ENCODE measurements at regions not wholly inside any gene's neighbourhood (a gene's known extent, or its start where the extent isn't known, plus 50 kb on each side); places are given as distances from the start of the nearest gene placed in this dataset.
A peak's percentile ranks its signal among the peaks of the same experiment; 100 is the strongest.

DNA sequence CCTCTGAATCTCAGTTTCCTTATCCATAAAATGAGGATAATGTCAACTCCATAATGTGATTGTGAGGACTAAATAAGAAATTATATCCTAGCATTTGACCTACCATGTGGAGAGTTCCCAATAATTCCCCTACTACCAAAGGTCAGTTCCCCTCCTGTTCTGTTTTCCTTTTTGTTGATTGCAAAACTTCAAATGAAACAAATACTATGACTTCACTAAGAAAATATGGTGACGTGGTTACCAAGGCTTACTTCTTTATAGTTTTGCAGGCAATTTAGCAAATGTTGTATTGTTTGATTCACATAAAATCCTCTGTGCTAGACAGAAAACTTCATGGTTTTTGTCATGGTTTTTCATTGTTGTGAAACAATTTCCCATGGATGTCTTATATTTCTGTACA lies 153.8 kb upstream of the RORA start:
- Histone ChIP-seq H3K4me2 (ENCODE audit: unreplicated experiment) (peak overlapping the region; percentile 57), H3K4me1 (ENCODE audit: insufficient read depth) (peaks cover 14% of the 10 kb centered on the region), H4K20me1 (ENCODE audit: insufficient read depth) (no peaks in the 10 kb centered on the region), H3K27me3 (replicated peaks; ENCODE audit: insufficient read depth) (no peaks in the 10 kb centered on the region), H3F3A (ENCODE audit: insufficient read depth) (peaks cover 7% of the 10 kb centered on the region; the same call in 1 of the 2 replicates), H3K9ac (peak overlapping the region; percentile 61), H3K9me2 (ENCODE audit: insufficient read depth) (no peaks in the 10 kb centered on the region), H3K79me2 (ENCODE audit: insufficient read depth) (no peaks in the 10 kb centered on the region), H3K9me3 (ENCODE audit: low read depth) (no peaks in the 10 kb centered on the region), H2AFZ (no peak overlapping the region), H3K4me3 (peak overlapping the region; percentile 19; the same call in 1 of the 2 replicates), H3K36me3 (ENCODE audit: low read depth) (no peaks in the 10 kb centered on the region), H3K27ac (peak overlapping the region; percentile 82)
- in situ Hi-C loops (cut with MboI), result no loop called here
- WGBS, 2 experiments (ENCODE audit: low coverage in 1 of 2, low lambda C conversion rate in 2 of 2, missing lambda C conversion rate in 2 of 2), result 33 to 57% methylated on average over 1 of the region's 1 CpG
- no peak for TF ChIP-seq EZH2phosphoT487 (IDR thresholded peaks at IDR 0.05; ENCODE audit: insufficient read depth, low read depth)
- TF ChIP-seq EZH2 (IDR thresholded peaks at IDR 0.05; ENCODE audit: insufficient read depth, poor library complexity, severe bottlenecking), result no peak
- DNase-seq, result peak; percentile 58

- Histone ChIP-seq H3K79me2 (ENCODE audit: insufficient read depth) (no peaks in the 10 kb centered on the region), H3K9me2 (ENCODE audit: insufficient read depth) (no peaks in the 10 kb centered on the region), H3K4me2 (ENCODE audit: unreplicated experiment) (no peak overlapping the region), H3K27ac (no peak overlapping the region), H3K9ac (no peak overlapping the region), H3K4me3 (no peak overlapping the region), H2AFZ (no peak overlapping the region), H3K4me1 (ENCODE audit: insufficient read depth) (peaks cover 14% of the 10 kb centered on the region), H4K20me1 (ENCODE audit: insufficient read depth) (no peaks in the 10 kb centered on the region), H3F3A (ENCODE audit: insufficient read depth) (peaks cover 7% of the 10 kb centered on the region; the same call in 1 of the 2 replicates), H3K36me3 (ENCODE audit: low read depth) (no peaks in the 10 kb centered on the region), H3K9me3 (ENCODE audit: low read depth) (no peaks in the 10 kb centered on the region), H3K27me3 (replicated peaks; ENCODE audit: insufficient read depth) (no peaks in the 10 kb centered on the region)
- 72 to 82% methylated on average over 3 of the region's 3 CpGs for WGBS, 2 experiments (ENCODE audit: low coverage in 1 of 2, low lambda C conversion rate in 2 of 2, missing lambda C conversion rate in 2 of 2)
- no peak for TF ChIP-seq EZH2 (IDR thresholded peaks at IDR 0.05; ENCODE audit: insufficient read depth, poor library complexity, severe bottlenecking)
- DNase-seq, result no peak
- in situ Hi-C loops (cut with MboI), result no loop called here
These were observed 152.4 kb upstream of the RORA start for GRCh38 chr15:61381501-61381900.

DNA sequence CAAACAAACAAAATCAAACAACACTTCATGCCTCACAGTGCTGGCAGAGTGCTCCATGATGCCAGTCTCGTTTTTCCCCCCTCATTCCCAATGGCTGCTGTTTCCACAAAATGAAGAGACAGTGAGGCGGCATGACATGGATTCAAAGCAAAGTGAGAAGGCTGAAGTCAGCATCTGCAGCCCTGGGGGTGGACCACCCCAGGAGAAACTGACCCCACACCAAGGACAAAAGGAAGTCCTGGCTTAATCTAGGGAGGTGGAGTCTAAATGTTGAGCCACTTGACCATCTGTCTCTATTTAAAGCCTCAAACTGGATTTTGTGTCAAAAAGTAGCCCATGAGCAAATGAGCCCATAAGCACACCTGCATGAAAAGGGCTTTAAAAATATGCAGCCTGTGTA lies 151.2 kb upstream of the RORA start:
- H3K9me3 ChIP-seq (ENCODE audit: low read depth), result no peaks in the 10 kb centered on the region
- in situ Hi-C loops (cut with MboI), result no loop called here
- WGBS, 2 experiments (ENCODE audit: low coverage in 1 of 2, low lambda C conversion rate in 2 of 2, missing lambda C conversion rate in 2 of 2), result 57 to 64% methylated on average over 2 of the region's 2 CpGs
- H3F3A ChIP-seq (ENCODE audit: insufficient read depth), result peaks cover 7% of the 10 kb centered on the region; the same call in 1 of the 2 replicates
- no peak overlapping the region for H3K27ac ChIP-seq
- no peaks in the 10 kb centered on the region for H4K20me1 ChIP-seq (ENCODE audit: insufficient read depth)
- H3K4me1 ChIP-seq (ENCODE audit: insufficient read depth), result peaks cover 14% of the 10 kb centered on the region
- H3K9me2 ChIP-seq (ENCODE audit: insufficient read depth), result no peaks in the 10 kb centered on the region
- DNase-seq, result no peak
- no peaks in the 10 kb centered on the region for H3K27me3 ChIP-seq (replicated peaks; ENCODE audit: insufficient read depth)
- H2AFZ ChIP-seq, result no peak overlapping the region
- no peak overlapping the region for H3K4me3 ChIP-seq
- no peak overlapping the region for H3K4me2 ChIP-seq (ENCODE audit: unreplicated experiment)
- no peaks in the 10 kb centered on the region for H3K79me2 ChIP-seq (ENCODE audit: insufficient read depth)
- no peak overlapping the region for H3K9ac ChIP-seq
- no peaks in the 10 kb centered on the region for H3K36me3 ChIP-seq (ENCODE audit: low read depth)
- TF ChIP-seq EZH2phosphoT487 (IDR thresholded peaks at IDR 0.05; ENCODE audit: insufficient read depth, low read depth) (no peak), EZH2 (IDR thresholded peaks at IDR 0.05; ENCODE audit: insufficient read depth, poor library complexity, severe bottlenecking) (no peak)

- Histone ChIP-seq H3K9me2 (ENCODE audit: insufficient read depth) (no peaks in the 10 kb centered on the region), H3K36me3 (ENCODE audit: low read depth) (no peaks in the 10 kb centered on the region), H3K27me3 (replicated peaks; ENCODE audit: insufficient read depth) (no peaks in the 10 kb centered on the region), H2AFZ (no peak overlapping the region), H3K79me2 (ENCODE audit: insufficient read depth) (no peaks in the 10 kb centered on the region), H4K20me1 (ENCODE audit: insufficient read depth) (no peaks in the 10 kb centered on the region), H3K4me2 (ENCODE audit: unreplicated experiment) (no peak overlapping the region), H3F3A (ENCODE audit: insufficient read depth) (peaks cover 7% of the 10 kb centered on the region; the same call in 1 of the 2 replicates), H3K9ac (no peak overlapping the region), H3K4me3 (no peak overlapping the region), H3K27ac (no peak overlapping the region), H3K4me1 (ENCODE audit: insufficient read depth) (peaks cover 14% of the 10 kb centered on the region), H3K9me3 (ENCODE audit: low read depth) (no peaks in the 10 kb centered on the region)
- TF ChIP-seq EZH2phosphoT487 (IDR thresholded peaks at IDR 0.05; ENCODE audit: insufficient read depth, low read depth), result no peak
- TF ChIP-seq EZH2 (IDR thresholded peaks at IDR 0.05; ENCODE audit: insufficient read depth, poor library complexity, severe bottlenecking), result no peak
- in situ Hi-C loops (cut with MboI), result no loop called here
- no peak for DNase-seq
- WGBS, 2 experiments (ENCODE audit: low coverage in 1 of 2, low lambda C conversion rate in 2 of 2, missing lambda C conversion rate in 2 of 2), result 71 to 83% methylated on average over 1 of the region's 1 CpG
These were observed 149.9 kb upstream of the RORA start for GRCh38 chr15:61379005-61379404.

DNA sequence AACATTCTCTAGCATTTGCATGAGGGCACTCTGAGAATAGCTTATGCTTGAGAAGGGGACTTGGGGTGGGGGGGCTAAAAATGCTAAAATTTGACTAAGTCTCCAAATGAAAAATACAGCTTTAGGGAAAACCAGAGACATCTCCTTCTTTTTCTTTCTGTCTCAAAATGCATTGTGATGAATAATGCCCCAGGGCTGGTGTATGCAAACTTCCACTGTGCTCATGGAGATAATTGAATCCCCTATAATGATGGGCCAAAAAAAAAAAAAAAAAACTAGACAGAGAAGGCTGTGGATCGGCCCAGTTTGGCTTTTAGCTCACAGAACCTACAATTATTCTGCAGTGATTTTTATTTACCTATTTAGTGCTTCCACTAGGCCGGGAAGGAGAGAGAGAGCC lies 147.9 kb upstream of the RORA start:
- 49 to 55% methylated on average over 2 of the region's 2 CpGs for WGBS, 2 experiments (ENCODE audit: low coverage in 1 of 2, low lambda C conversion rate in 2 of 2, missing lambda C conversion rate in 2 of 2)
- TF ChIP-seq EZH2phosphoT487 (IDR thresholded peaks at IDR 0.05; ENCODE audit: insufficient read depth, low read depth) (no peak), EZH2 (IDR thresholded peaks at IDR 0.05; ENCODE audit: insufficient read depth, poor library complexity, severe bottlenecking) (no peak)

More for the DNA sequence above, 147.9 kb upstream of the RORA start:
- Histone ChIP-seq H3K27me3 (replicated peaks; ENCODE audit: insufficient read depth) (no peaks in the 10 kb centered on the region), H3K4me2 (ENCODE audit: unreplicated experiment) (no peak overlapping the region), H3K9me3 (ENCODE audit: low read depth) (no peaks in the 10 kb centered on the region), H3K9ac (no peak overlapping the region), H2AFZ (no peak overlapping the region), H3K79me2 (ENCODE audit: insufficient read depth) (no peaks in the 10 kb centered on the region), H3K36me3 (ENCODE audit: low read depth) (no peaks in the 10 kb centered on the region), H3K4me3 (no peak overlapping the region), H3K9me2 (ENCODE audit: insufficient read depth) (no peaks in the 10 kb centered on the region), H3F3A (ENCODE audit: insufficient read depth) (no peaks in the 10 kb centered on the region), H3K4me1 (ENCODE audit: insufficient read depth) (no peaks in the 10 kb centered on the region), H3K27ac (no peak overlapping the region), H4K20me1 (ENCODE audit: insufficient read depth) (no peaks in the 10 kb centered on the region)
- DNase-seq, result no peak
- in situ Hi-C loops (cut with MboI), result no loop called here
